ENCODE measurements at regions not wholly inside any gene's neighbourhood (a gene's known extent, or its start where the extent isn't known, plus 50 kb on each side); places are given as distances from the start of the nearest gene placed in this dataset. TPM values are rescaled to one million over a fixed set of nuclear protein-coding genes. Genes with fewer than 3 reads are reported as not detected.

GRCh38 chr6:93515736-93516135, 96.4 kb upstream of the EPHA7 start:
- no peaks in the 10 kb centered on the region for H3K4me1 ChIP-seq (ENCODE audit: control insufficient read depth in 3 of 3, insufficient read depth in 3 of 3, low read length in 3 of 3)
- no peaks in the 10 kb centered on the region for H3K27me3 ChIP-seq (ENCODE audit: control insufficient read depth in 3 of 3, insufficient read depth in 3 of 3, low read length in 3 of 3)
- H3K9ac ChIP-seq (ENCODE audit: low read depth in 1 of 3, low read length in 3 of 3): no peak overlapping the region
- no peaks in the 10 kb centered on the region for H3K36me3 ChIP-seq (ENCODE audit: control insufficient read depth in 3 of 3, insufficient read depth in 3 of 3, low read length in 3 of 3)
- no peak overlapping the region for H3K27ac ChIP-seq (ENCODE audit: low read depth, low read length)
- no peaks in the 10 kb centered on the region for H3K9me3 ChIP-seq (ENCODE audit: control insufficient read depth in 3 of 3, low read length in 3 of 3)
- H3K4me3 ChIP-seq (ENCODE audit: low read length in 3 of 3): no peak overlapping the region

GRCh38 chr6:93498713-93499112, 79.4 kb upstream of the EPHA7 start:
- Histone ChIP-seq H3K36me3 (ENCODE audit: control insufficient read depth in 3 of 3, insufficient read depth in 3 of 3, low read length in 3 of 3) (no peaks in the 10 kb centered on the region), H3K4me3 (ENCODE audit: low read length in 3 of 3) (no peak overlapping the region), H3K27ac (ENCODE audit: low read depth, low read length) (no peak overlapping the region), H3K9me3 (ENCODE audit: control insufficient read depth in 3 of 3, low read length in 3 of 3) (no peaks in the 10 kb centered on the region), H3K9ac (ENCODE audit: low read depth in 1 of 3, low read length in 3 of 3) (no peak overlapping the region), H3K27me3 (ENCODE audit: control insufficient read depth in 3 of 3, insufficient read depth in 3 of 3, low read length in 3 of 3) (no peaks in the 10 kb centered on the region), H3K4me1 (ENCODE audit: control insufficient read depth in 3 of 3, insufficient read depth in 3 of 3, low read length in 3 of 3) (no peaks in the 10 kb centered on the region)

- no peaks in the 10 kb centered on the region for H3K4me1 ChIP-seq (ENCODE audit: control insufficient read depth in 3 of 3, insufficient read depth in 3 of 3, low read length in 3 of 3)
- H3K27me3 ChIP-seq (ENCODE audit: control insufficient read depth in 3 of 3, insufficient read depth in 3 of 3, low read length in 3 of 3): no peaks in the 10 kb centered on the region
- H3K9ac ChIP-seq (ENCODE audit: low read depth in 1 of 3, low read length in 3 of 3): no peak overlapping the region
- H3K36me3 ChIP-seq (ENCODE audit: control insufficient read depth in 3 of 3, insufficient read depth in 3 of 3, low read length in 3 of 3): no peaks in the 10 kb centered on the region
- H3K4me3 ChIP-seq (ENCODE audit: low read length in 3 of 3): no peak overlapping the region
- no peaks in the 10 kb centered on the region for H3K9me3 ChIP-seq (ENCODE audit: control insufficient read depth in 3 of 3, low read length in 3 of 3)
- no peak overlapping the region for H3K27ac ChIP-seq (ENCODE audit: low read depth, low read length)
Observed at GRCh38 chr6:93496548-93496947, 77.2 kb upstream of the EPHA7 start.

DNA sequence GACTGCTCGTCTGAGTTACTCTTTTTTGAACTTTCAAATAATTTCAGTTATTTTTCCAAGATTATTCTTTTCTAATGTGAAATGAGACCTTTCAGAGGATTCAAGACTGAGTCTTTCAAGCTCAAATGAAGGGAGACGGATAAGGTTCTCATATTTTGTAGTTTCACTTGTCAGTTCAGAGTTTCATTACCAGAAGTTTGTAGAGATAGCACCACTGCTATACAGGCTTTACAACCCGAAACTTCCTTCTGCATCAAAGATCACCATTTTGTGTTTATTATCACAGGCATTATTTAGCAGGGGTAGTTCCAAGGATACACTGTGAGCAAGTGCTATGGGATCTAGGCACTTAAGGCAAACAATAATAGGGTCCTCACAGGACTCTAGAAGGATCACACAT, 74.7 kb upstream of the EPHA7 start:
- H3K9me3 ChIP-seq (ENCODE audit: control insufficient read depth in 3 of 3, low read length in 3 of 3): no peaks in the 10 kb centered on the region
- no peaks in the 10 kb centered on the region for H3K27me3 ChIP-seq (ENCODE audit: control insufficient read depth in 3 of 3, insufficient read depth in 3 of 3, low read length in 3 of 3)
- no peak overlapping the region for H3K4me3 ChIP-seq (ENCODE audit: low read length in 3 of 3)
- H3K9ac ChIP-seq (ENCODE audit: low read depth in 1 of 3, low read length in 3 of 3): no peak overlapping the region
- H3K4me1 ChIP-seq (ENCODE audit: control insufficient read depth in 3 of 3, insufficient read depth in 3 of 3, low read length in 3 of 3): no peaks in the 10 kb centered on the region
- no peak overlapping the region for H3K27ac ChIP-seq (ENCODE audit: low read depth, low read length)
- H3K36me3 ChIP-seq (ENCODE audit: control insufficient read depth in 3 of 3, insufficient read depth in 3 of 3, low read length in 3 of 3): no peaks in the 10 kb centered on the region

DNA sequence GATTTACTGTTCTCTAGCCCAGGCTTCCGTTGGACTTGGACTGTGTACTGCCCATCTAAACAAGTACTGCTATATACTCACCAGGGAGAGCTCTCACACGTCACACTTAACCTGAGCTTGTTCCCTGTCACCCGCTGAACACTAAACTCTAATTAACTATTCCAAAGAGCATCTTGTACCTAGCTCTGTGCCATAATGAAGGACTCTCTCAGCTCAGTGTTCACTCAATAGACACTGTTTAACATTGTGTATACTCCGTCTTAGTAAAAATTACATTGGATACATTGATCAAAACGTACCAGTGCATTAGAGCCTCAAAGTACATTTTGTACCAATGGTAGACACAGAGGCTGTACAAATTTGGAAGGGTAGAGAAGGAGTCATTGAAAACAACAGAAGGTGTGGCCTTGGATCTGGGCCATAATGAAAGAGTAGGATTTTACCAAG, 55.4 kb upstream of the EPHA7 start:
- Histone ChIP-seq H3K4me1 (ENCODE audit: control insufficient read depth in 3 of 3, insufficient read depth in 3 of 3, low read length in 3 of 3) (no peaks in the 10 kb centered on the region), H3K27ac (ENCODE audit: low read depth, low read length) (no peak overlapping the region), H3K4me3 (ENCODE audit: low read length in 3 of 3) (no peak overlapping the region), H3K9me3 (ENCODE audit: control insufficient read depth in 3 of 3, low read length in 3 of 3) (peaks cover 0 to 3% (median 0%) of the 10 kb centered on the region in 3 donors), H3K9ac (ENCODE audit: low read depth in 1 of 3, low read length in 3 of 3) (no peak overlapping the region), H3K36me3 (ENCODE audit: control insufficient read depth in 3 of 3, insufficient read depth in 3 of 3, low read length in 3 of 3) (no peaks in the 10 kb centered on the region), H3K27me3 (ENCODE audit: control insufficient read depth in 3 of 3, insufficient read depth in 3 of 3, low read length in 3 of 3) (no peaks in the 10 kb centered on the region)

- Histone ChIP-seq H3K36me3 (ENCODE audit: control insufficient read depth in 3 of 3, insufficient read depth in 3 of 3, low read length in 3 of 3) (no peaks in the 10 kb centered on the region), H3K4me3 (ENCODE audit: low read length in 3 of 3) (no peak overlapping the region), H3K9me3 (ENCODE audit: control insufficient read depth in 3 of 3, low read length in 3 of 3) (peaks cover 0 to 3% (median 0%) of the 10 kb centered on the region in 3 donors), H3K27ac (ENCODE audit: low read depth, low read length) (no peak overlapping the region), H3K27me3 (ENCODE audit: control insufficient read depth in 3 of 3, insufficient read depth in 3 of 3, low read length in 3 of 3) (no peaks in the 10 kb centered on the region), H3K4me1 (ENCODE audit: control insufficient read depth in 3 of 3, insufficient read depth in 3 of 3, low read length in 3 of 3) (no peaks in the 10 kb centered on the region), H3K9ac (ENCODE audit: low read depth in 1 of 3, low read length in 3 of 3) (no peak overlapping the region)
Observed at GRCh38 chr6:93471281-93471680, 51.9 kb upstream of the EPHA7 start.

Small RNA genes lying in the stretch of these regions (small RNA-seq; reads per million reads assigned to genes)
- gene AL078595.1 (not detected), gene RF00425 (not detected)
